HEK293 (cell line): ENCODE measurements at regions not wholly inside any gene's neighbourhood (a gene's known extent, or its start where the extent isn't known, plus 50 kb on each side); places are given as distances from the start of the nearest gene placed in this dataset.

Source experiments
- CTCF ChIA-PET: fragments of 350-600 bp; formaldehyde crosslinking; extraction: SDS; loops from one replicate; lab custom pipeline; 2021; ENCODE audit warnings: antibody characterized with exemption; lab: Yijun Ruan, JAX
- POLR2A ChIA-PET: fragments of 300-600 bp; formaldehyde crosslinking; extraction: SDS; loops from one replicate; lab custom pipeline; 2020; ENCODE audit warnings: antibody characterized with exemption, inconsistent platforms; lab: Yijun Ruan, JAX
- H3K27ac ChIP-seq: fragments of 200-500 bp; sonication (Bioruptor generic); 2 replicates; pipeline ENCODE4 v1.5.1; 2014; ENCODE audit warnings: low read depth, low read length, control low read depth, inconsistent platforms; ENCODE audit errors: extremely low read depth
- H3K36me3 ChIP-seq, 2 experiments: fragments of 200-500 bp in 1 of 2; sonication (Bioruptor generic) in 1 of 2; 1 replicate in 1 of 2; 2 replicates in 1 of 2; pipeline ENCODE4 v1.5.1; 2014 to 2017; ENCODE audit warnings: inconsistent platforms in 2 of 2, low read length in 2 of 2; ENCODE audit not compliant: control insufficient read depth in 2 of 2, insufficient read depth in 1 of 2
- H3K4me1 ChIP-seq: fragments of 200-500 bp; sonication (Bioruptor generic); 2 replicates; pipeline ENCODE4 v1.5.1; 2014; ENCODE audit warnings: mild to moderate bottlenecking, low read length, inconsistent platforms; ENCODE audit not compliant: control insufficient read depth, insufficient read depth
- H3K4me3 ChIP-seq: 2 replicates; pipeline ENCODE4 v1.5.1; 2011; ENCODE audit warnings: low read depth, mild to moderate bottlenecking, control low read depth, low read length, moderate library complexity
- H3K9me3 ChIP-seq: fragments of 200-500 bp; sonication (Bioruptor generic); 2 replicates; pipeline ENCODE4 v1.5.1; 2014; ENCODE audit warnings: low read depth, low read length, inconsistent platforms; ENCODE audit not compliant: control insufficient read depth, insufficient read depth
- KLF10 ChIP-seq: fragments of 450-650 bp; IDR thresholded peaks from 2 replicates; pipeline ENCODE4 v1.5.1; 2018; ENCODE audit warnings: missing biosample characterization, mild to moderate bottlenecking, missing genetic modification characterization
- ZFP3 ChIP-seq: fragments of 450-650 bp; formaldehyde crosslinking; IDR thresholded peaks from 2 replicates; pipeline ENCODE4 v1.5.1; 2016; ENCODE audit warnings: low read depth, missing biosample characterization, missing genetic modification characterization
- ZNF221 ChIP-seq: fragments of 450-650 bp; formaldehyde crosslinking; IDR thresholded peaks from 2 replicates; pipeline ENCODE4 v1.5.1; 2017; ENCODE audit warnings: missing biosample characterization, missing genetic modification characterization, borderline replicate concordance
- ZNF37A ChIP-seq: fragments of 450-650 bp; IDR thresholded peaks from 2 replicates; pipeline ENCODE4 v1.5.1; 2018; ENCODE audit warnings: missing biosample characterization, missing genetic modification characterization
- ZNF473 ChIP-seq: fragments of 450-650 bp; formaldehyde crosslinking; IDR thresholded peaks from 2 replicates; pipeline ENCODE4 v1.5.1; 2017; ENCODE audit warnings: missing biosample characterization, missing genetic modification characterization
- ZNF510 ChIP-seq: fragments of 450-650 bp; formaldehyde crosslinking; IDR thresholded peaks from 2 replicates; pipeline ENCODE4 v1.5.1; 2018; ENCODE audit warnings: mild to moderate bottlenecking, missing genetic modification characterization, missing biosample characterization; ENCODE audit not compliant: insufficient replicate concordance
- ZNF560 ChIP-seq: fragments of 450-650 bp; formaldehyde crosslinking; IDR thresholded peaks from 2 replicates; pipeline ENCODE4 v1.5.1; 2017; ENCODE audit warnings: missing biosample characterization, missing genetic modification characterization, borderline replicate concordance
- ZNF571 ChIP-seq: fragments of 450-650 bp; formaldehyde crosslinking; IDR thresholded peaks from 2 replicates; pipeline ENCODE4 v1.5.0; 2017; ENCODE audit warnings: missing biosample characterization, missing genetic modification characterization
- ZNF664 ChIP-seq: fragments of 450-650 bp; formaldehyde crosslinking; IDR thresholded peaks from 2 replicates; pipeline ENCODE4 v1.5.1; 2016; ENCODE audit warnings: missing biosample characterization, missing genetic modification characterization
- ZNF791 ChIP-seq: fragments of 450-650 bp; formaldehyde crosslinking; IDR thresholded peaks from 2 replicates; pipeline ENCODE4 v1.5.1; 2016; ENCODE audit warnings: missing biosample characterization, missing genetic modification characterization
- ZSCAN23 ChIP-seq: fragments of 450-650 bp; formaldehyde crosslinking; IDR thresholded peaks from 2 replicates; pipeline ENCODE4 v1.5.1; 2016; ENCODE audit warnings: missing biosample characterization, missing genetic modification characterization
- TF ChIP-seq, protein P1 (sequence below): fragments of 450-650 bp; formaldehyde crosslinking; IDR thresholded peaks from 2 replicates; pipeline ENCODE4 v1.5.1; 2016; ENCODE audit warnings: missing biosample characterization, missing genetic modification characterization, low read depth
- TF ChIP-seq, protein P2 (sequence below): fragments of 450-650 bp; formaldehyde crosslinking; IDR thresholded peaks from 2 replicates; pipeline ENCODE4; 2016; ENCODE audit warnings: missing biosample characterization, missing genetic modification characterization
- TF ChIP-seq, protein P3 (sequence below): fragments of 450-650 bp; formaldehyde crosslinking; IDR thresholded peaks from 2 replicates; pipeline ENCODE4 v1.5.1; 2016; ENCODE audit warnings: missing biosample characterization, missing genetic modification characterization
- TF ChIP-seq, protein P4 (sequence below): fragments of 450-650 bp; formaldehyde crosslinking; IDR thresholded peaks from 2 replicates; pipeline ENCODE4 v1.5.1; 2016; ENCODE audit warnings: missing biosample characterization, missing genetic modification characterization

DNA sequence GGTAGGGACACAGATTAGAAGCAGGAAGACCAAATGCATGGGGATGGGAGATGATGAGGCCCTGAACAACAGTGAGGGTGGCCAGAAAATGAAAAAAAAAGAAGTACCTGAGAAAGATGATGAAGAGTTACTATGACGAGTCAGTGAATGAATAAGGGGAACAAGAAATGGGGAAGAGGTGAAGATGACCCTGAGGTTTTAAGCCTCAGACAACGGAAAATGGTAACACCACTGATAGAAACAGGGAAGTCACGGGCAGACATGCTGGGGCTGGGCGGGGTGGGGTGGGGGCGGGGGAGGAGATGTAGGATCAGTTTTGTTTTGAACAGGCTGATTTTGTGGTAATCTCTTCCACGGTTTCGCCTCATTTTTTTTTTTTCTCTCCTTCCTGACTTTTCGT lies 205.1 kb upstream of the CADM1 start (continued):
- TF ChIP-seq, protein P1, sequence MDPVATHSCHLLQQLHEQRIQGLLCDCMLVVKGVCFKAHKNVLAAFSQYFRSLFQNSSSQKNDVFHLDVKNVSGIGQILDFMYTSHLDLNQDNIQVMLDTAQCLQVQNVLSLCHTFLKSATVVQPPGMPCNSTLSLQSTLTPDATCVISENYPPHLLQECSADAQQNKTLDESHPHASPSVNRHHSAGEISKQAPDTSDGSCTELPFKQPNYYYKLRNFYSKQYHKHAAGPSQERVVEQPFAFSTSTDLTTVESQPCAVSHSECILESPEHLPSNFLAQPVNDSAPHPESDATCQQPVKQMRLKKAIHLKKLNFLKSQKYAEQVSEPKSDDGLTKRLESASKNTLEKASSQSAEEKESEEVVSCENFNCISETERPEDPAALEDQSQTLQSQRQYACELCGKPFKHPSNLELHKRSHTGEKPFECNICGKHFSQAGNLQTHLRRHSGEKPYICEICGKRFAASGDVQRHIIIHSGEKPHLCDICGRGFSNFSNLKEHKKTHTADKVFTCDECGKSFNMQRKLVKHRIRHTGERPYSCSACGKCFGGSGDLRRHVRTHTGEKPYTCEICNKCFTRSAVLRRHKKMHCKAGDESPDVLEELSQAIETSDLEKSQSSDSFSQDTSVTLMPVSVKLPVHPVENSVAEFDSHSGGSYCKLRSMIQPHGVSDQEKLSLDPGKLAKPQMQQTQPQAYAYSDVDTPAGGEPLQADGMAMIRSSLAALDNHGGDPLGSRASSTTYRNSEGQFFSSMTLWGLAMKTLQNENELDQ (tag by site-specific recombination) = no peak
- TF ChIP-seq ZNF510 (tag by site-specific recombination) (no peak), ZNF791 (no peak), ZFP3 (tag by site-specific recombination) (no peak), ZSCAN23 (tag by site-specific recombination) (no peak), ZNF221 (tag by site-specific recombination) (no peak), ZNF664 (no peak)
- TF ChIP-seq, all 188 proteins: peak for 0

DNA sequence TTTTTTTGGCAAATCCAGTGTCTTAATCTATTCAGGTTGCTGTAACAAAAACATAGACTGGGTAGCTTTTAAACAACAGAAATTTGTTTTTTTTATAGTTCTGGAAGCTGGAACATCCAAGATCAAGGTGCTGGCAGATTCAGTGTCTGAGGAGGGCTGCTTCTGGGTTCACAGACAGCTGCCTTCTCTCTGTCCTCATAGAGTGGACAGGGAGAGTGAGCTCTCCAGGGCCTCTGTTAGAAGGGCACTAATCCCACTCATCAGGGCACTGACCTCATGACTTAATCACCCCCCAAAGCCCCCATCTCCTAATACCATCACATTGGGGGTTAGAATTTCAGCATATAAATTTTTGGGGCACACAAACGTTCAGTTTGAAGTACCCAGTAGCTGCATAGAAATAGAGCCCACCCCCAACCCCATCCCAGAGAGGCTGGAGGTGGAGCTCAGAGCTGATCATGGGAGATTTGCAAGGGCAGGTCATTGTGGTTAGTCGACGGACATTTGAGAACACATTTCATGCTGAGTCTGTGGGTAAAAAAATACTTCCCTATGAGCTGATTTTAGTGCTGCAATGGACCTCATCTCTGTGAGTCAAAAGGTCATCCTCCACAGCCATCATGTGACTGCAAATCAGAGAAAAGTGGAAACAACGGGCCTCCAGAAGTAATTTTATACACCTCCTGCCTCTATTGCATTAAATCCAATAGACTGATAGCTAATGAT lies 203.1 kb upstream of the CADM1 start:
- POLR2A ChIA-PET = no interaction called here
- Histone ChIP-seq H3K4me3 (no peak overlapping the region), H3K9me3 (no peaks in the 10 kb centered on the region), H3K36me3 (no peaks in the 10 kb centered on the region), H3K4me1 (no peaks in the 10 kb centered on the region), H3K27ac (no peak overlapping the region)
- TF ChIP-seq, protein P2, sequence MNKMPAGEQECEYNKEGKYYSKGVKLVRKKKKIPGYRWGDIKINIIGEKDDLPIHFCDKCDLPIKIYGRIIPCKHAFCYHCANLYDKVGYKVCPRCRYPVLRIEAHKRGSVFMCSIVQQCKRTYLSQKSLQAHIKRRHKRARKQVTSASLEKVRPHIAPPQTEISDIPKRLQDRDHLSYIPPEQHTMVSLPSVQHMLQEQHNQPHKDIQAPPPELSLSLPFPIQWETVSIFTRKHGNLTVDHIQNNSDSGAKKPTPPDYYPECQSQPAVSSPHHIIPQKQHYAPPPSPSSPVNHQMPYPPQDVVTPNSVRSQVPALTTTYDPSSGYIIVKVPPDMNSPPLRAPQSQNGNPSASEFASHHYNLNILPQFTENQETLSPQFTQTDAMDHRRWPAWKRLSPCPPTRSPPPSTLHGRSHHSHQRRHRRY (tag by site-specific recombination) = no peak
- CTCF ChIA-PET = interaction anchor here (0.6 kb wide), 1 partner anchor 1271 kb away, joined by 3 read pairs; no protein-coding TSS in a partner anchor

DNA sequence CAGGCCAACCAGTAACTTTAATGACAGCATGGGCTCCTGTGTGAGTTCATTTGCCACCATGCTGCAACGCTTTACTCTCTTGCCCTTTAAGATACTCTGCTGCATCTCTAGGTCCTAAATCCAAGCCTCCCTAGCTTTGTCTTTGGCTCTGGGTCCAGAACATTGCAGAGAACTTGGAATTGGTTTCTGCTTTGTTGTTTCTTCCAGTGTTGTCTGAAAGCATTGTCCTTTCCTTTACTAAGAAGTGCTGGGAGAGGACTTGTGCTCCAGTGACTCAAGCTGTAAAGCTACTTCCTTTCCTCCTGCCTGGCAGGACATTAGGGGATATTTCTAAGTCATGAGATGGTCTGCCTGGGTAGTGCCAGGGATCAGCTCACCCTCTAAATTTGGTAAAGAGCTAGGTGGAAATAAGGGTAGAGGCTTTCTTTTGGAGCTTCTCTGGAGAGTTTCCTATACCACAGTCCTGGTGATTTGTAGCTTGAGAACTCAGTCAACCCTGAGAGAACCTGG lies 202.5 kb upstream of the CADM1 start:
- no peak overlapping the region for H3K27ac ChIP-seq
- POLR2A ChIA-PET = no interaction called here
- no peaks in the 10 kb centered on the region for H3K36me3 ChIP-seq
- H3K9me3 ChIP-seq = no peaks in the 10 kb centered on the region
- no peak overlapping the region for H3K4me3 ChIP-seq
- CTCF ChIA-PET = interaction anchor here (1.0 kb wide), 1 partner anchor 12 kb away, joined by 3 read pairs; no protein-coding TSS in a partner anchor
- TF ChIP-seq ZNF37A (tag by site-specific recombination) (no peak), ZNF473 (tag by site-specific recombination) (no peak), ZNF571 (tag by site-specific recombination) (no peak), ZNF791 (no peak), ZNF560 (tag by site-specific recombination) (no peak), KLF10 (tag by site-specific recombination) (no peak)
- TF ChIP-seq, protein P3, sequence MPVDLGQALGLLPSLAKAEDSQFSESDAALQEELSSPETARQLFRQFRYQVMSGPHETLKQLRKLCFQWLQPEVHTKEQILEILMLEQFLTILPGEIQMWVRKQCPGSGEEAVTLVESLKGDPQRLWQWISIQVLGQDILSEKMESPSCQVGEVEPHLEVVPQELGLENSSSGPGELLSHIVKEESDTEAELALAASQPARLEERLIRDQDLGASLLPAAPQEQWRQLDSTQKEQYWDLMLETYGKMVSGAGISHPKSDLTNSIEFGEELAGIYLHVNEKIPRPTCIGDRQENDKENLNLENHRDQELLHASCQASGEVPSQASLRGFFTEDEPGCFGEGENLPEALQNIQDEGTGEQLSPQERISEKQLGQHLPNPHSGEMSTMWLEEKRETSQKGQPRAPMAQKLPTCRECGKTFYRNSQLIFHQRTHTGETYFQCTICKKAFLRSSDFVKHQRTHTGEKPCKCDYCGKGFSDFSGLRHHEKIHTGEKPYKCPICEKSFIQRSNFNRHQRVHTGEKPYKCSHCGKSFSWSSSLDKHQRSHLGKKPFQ = no peak
- TF ChIP-seq, protein P4, sequence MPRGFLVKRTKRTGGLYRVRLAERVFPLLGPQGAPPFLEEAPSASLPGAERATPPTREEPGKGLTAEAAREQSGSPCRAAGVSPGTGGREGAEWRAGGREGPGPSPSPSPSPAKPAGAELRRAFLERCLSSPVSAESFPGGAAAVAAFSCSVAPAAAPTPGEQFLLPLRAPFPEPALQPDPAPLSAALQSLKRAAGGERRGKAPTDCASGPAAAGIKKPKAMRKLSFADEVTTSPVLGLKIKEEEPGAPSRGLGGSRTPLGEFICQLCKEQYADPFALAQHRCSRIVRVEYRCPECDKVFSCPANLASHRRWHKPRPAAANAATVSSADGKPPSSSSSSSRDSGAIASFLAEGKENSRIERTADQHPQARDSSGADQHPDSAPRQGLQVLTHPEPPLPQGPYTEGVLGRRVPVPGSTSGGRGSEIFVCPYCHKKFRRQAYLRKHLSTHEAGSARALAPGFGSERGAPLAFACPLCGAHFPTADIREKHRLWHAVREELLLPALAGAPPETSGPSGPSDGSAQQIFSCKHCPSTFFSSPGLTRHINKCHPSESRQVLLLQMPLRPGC = no peak
- H3K4me1 ChIP-seq = no peaks in the 10 kb centered on the region
